HEK293T (cell line): ENCODE measurements at regions not wholly inside any gene's neighbourhood (a gene's known extent, or its start where the extent isn't known, plus 50 kb on each side); places are given as distances from the start of the nearest gene placed in this dataset.

Experiments
- ARNT ChIP-seq: fragments of 450-650 bp; IDR thresholded peaks from 2 replicates; pipeline ENCODE4 v1.6.1; 2017; ENCODE audit warnings: mild to moderate bottlenecking
- BHLHE40 ChIP-seq: fragments of 450-650 bp; IDR thresholded peaks from 2 replicates; pipeline ENCODE4 v1.6.1; 2016; ENCODE audit warnings: mild to moderate bottlenecking, moderate library complexity, borderline replicate concordance
- FOXA1 ChIP-seq: fragments of 450-650 bp; IDR thresholded peaks from 2 replicates; pipeline ENCODE4 v1.6.1; 2016; ENCODE audit warnings: mild to moderate bottlenecking
- FOXK2 ChIP-seq: fragments of 450-650 bp; IDR thresholded peaks from 2 replicates; pipeline ENCODE4 v1.6.1; 2016; ENCODE audit warnings: mild to moderate bottlenecking
- FOXM1 ChIP-seq: fragments of 450-650 bp; IDR thresholded peaks from 2 replicates; pipeline ENCODE4 v1.6.1; 2017; ENCODE audit warnings: mild to moderate bottlenecking, borderline replicate concordance
- HDGF ChIP-seq: fragments of 450-650 bp; IDR thresholded peaks from 2 replicates; pipeline ENCODE4 v1.6.1; 2017; ENCODE audit warnings: antibody characterized with exemption, borderline replicate concordance
- L3MBTL2 ChIP-seq: fragments of 450-650 bp; conservative IDR thresholded peaks from 2 replicates; pipeline ENCODE4 v1.6.1; 2016; ENCODE audit warnings: mild to moderate bottlenecking
- SP1 ChIP-seq: fragments of 450-650 bp; IDR thresholded peaks from 2 replicates; pipeline ENCODE4 v1.6.1; 2017
- TARDBP ChIP-seq: fragments of 450-650 bp; IDR thresholded peaks from 2 replicates; pipeline ENCODE4 v1.6.1; 2016
- ZNF384 ChIP-seq: fragments of 450-650 bp; IDR thresholded peaks from 2 replicates; pipeline ENCODE4 v1.6.1; 2016
- TF ChIP-seq, protein P1 (sequence below): fragments of 450-650 bp; IDR thresholded peaks from 2 replicates; pipeline ENCODE4 v1.6.1; 2016

GRCh38 chr4:32400870-32401269 lies 1680.7 kb downstream of the PCDH7 start:
- TF ChIP-seq FOXM1 (no peak), BHLHE40 (no peak), SP1 (no peak), FOXA1 (no peak), ARNT (no peak), ZNF384 (no peak), L3MBTL2 (no peak), FOXK2 (no peak), TARDBP (no peak), HDGF (no peak)
- TF ChIP-seq, protein P1, sequence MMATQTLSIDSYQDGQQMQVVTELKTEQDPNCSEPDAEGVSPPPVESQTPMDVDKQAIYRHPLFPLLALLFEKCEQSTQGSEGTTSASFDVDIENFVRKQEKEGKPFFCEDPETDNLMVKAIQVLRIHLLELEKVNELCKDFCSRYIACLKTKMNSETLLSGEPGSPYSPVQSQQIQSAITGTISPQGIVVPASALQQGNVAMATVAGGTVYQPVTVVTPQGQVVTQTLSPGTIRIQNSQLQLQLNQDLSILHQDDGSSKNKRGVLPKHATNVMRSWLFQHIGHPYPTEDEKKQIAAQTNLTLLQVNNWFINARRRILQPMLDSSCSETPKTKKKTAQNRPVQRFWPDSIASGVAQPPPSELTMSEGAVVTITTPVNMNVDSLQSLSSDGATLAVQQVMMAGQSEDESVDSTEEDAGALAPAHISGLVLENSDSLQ = no peak
